Kidney (tissue), 13 donors: ENCODE measurements at regions not wholly inside any gene's neighbourhood (a gene's known extent, or its start where the extent isn't known, plus 50 kb on each side); places are given as distances from the start of the nearest gene placed in this dataset.

Experiments used
- DNase-seq, 5 donors: peaks; one replicate each; pipeline ENCODE4 v3.0.0-alpha.2; 2013 to 2020
- FAIRE-seq: peaks from 2 replicates; lab custom pipeline; 2012; peaks lifted over from hg19 to GRCh38; lab: Jason Lieb, UNC
- H3K27ac ChIP-seq, 2 donors: one replicate each; pipeline ENCODE4 v1.7.0; 2013; ENCODE audit warnings: low read depth in 2 of 2, low read length in 2 of 2, inconsistent platforms in 1 of 2
- H3K27me3 ChIP-seq: one replicate; pipeline ENCODE4 v1.7.1; 2013; ENCODE audit warnings: low read length, inconsistent platforms; ENCODE audit not compliant: control insufficient read depth, insufficient read depth
- H3K36me3 ChIP-seq, 3 donors: one replicate each; pipeline versions ENCODE4 v1.7.0 to v1.7.1; 2013; ENCODE audit warnings: low read length in 3 of 3, control low read depth in 1 of 3, inconsistent platforms in 1 of 3; ENCODE audit not compliant: insufficient read depth in 3 of 3, control insufficient read depth in 2 of 3
- H3K4me1 ChIP-seq, 3 donors: one replicate each; pipeline versions ENCODE4 v1.7.0 to v1.7.1; 2013; ENCODE audit warnings: low read length in 3 of 3, inconsistent platforms in 1 of 3, low read depth in 1 of 3; ENCODE audit not compliant: control insufficient read depth in 2 of 3, insufficient read depth in 2 of 3
- H3K4me3 ChIP-seq, 3 donors: one replicate each; pipeline versions ENCODE4 v1.7.0 to v1.8.1; 2013; ENCODE audit warnings: low read length in 3 of 3, control low read depth in 1 of 3, inconsistent platforms in 1 of 3
- H3K9ac ChIP-seq, 3 donors: one replicate each; pipeline versions ENCODE4 v1.7.0 to v1.7.1; 2013; ENCODE audit warnings: low read length in 3 of 3, control low read depth in 1 of 3, inconsistent platforms in 1 of 3
- H3K9me3 ChIP-seq, 3 donors: one replicate each; pipeline versions ENCODE4 v1.7.0 to v1.7.1; 2013; ENCODE audit warnings: low read length in 3 of 3, control low read depth in 1 of 3, inconsistent platforms in 1 of 3; ENCODE audit not compliant: control insufficient read depth in 2 of 3, insufficient read depth in 1 of 3
- intact Hi-C: fragments of 100-400 bp; cut with DNase I; formaldehyde crosslinking; loops from one replicate; pipeline ENCODE4 v1.11.1; 2022
- TF ChIP-seq, protein P1 (sequence below): IDR thresholded peaks from 3 replicates; pipeline ENCODE4 v1.5.1; 2012; ENCODE audit warnings: mild to moderate bottlenecking, moderate library complexity, borderline replicate concordance; ENCODE audit not compliant: insufficient read depth; ENCODE audit errors: extremely low read depth
- donor health status: control.
- donor health status: control.
- donor health status: control.
- donor health status: control.
- donor health status: control.
- donor health status: DM: yes; HTN: yes; CAD: no.
- donor health status: Normal renal cell carcinoma (clear cell type).

DNA sequence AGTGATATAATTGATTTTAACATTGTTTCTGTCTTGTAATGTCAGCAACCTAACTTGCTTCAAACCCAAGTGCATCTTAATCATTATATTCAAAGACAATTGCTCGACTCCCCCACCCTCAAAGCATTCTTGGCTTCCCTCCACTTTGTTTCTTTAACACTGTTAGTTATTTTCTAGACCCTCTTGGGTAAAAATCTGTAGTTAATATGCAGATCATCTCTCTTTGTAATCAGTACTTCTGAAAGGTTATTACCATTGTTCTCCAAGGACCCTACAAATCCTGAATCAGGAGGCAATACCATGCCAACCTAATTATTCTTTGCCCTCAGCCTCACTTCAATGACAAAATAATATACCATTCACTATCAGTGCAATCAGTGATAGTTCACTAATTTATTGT lies 1075.7 kb downstream of the AMY1C start:
- no peak for FAIRE-seq
- intact Hi-C loops: no loop called here
- H3K4me3 ChIP-seq: no peak overlapping the region
- H3K36me3 ChIP-seq: no peaks in the 10 kb centered on the region
- H3K27me3 ChIP-seq: no peaks in the 10 kb centered on the region
- TF ChIP-seq, protein P1, sequence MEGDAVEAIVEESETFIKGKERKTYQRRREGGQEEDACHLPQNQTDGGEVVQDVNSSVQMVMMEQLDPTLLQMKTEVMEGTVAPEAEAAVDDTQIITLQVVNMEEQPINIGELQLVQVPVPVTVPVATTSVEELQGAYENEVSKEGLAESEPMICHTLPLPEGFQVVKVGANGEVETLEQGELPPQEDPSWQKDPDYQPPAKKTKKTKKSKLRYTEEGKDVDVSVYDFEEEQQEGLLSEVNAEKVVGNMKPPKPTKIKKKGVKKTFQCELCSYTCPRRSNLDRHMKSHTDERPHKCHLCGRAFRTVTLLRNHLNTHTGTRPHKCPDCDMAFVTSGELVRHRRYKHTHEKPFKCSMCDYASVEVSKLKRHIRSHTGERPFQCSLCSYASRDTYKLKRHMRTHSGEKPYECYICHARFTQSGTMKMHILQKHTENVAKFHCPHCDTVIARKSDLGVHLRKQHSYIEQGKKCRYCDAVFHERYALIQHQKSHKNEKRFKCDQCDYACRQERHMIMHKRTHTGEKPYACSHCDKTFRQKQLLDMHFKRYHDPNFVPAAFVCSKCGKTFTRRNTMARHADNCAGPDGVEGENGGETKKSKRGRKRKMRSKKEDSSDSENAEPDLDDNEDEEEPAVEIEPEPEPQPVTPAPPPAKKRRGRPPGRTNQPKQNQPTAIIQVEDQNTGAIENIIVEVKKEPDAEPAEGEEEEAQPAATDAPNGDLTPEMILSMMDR: no peak
- no peak overlapping the region for H3K27ac ChIP-seq
- H3K9ac ChIP-seq: no peak overlapping the region
- no peak for DNase-seq
- no peaks in the 10 kb centered on the region for H3K9me3 ChIP-seq
- no peaks in the 10 kb centered on the region for H3K4me1 ChIP-seq

DNA sequence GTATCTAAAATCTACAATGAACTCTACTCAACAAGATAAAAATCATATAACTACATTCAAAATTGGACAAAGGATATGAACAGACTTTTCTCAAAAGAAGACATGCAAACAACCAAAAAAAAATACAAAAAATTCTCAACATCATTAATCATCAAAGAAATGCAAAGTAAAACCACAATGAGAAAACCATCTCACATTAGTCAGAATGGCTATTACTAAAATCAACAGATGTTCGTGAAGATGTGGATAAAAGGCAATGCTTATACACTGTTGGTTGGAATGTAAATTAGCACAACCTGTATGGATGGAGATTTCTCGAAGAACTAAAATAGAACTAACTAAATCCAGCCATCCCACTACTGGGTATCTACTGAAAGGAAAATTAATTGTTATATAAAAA lies 1080.8 kb downstream of the AMY1C start:
- intact Hi-C loops: no loop called here
- FAIRE-seq: no peak
- Histone ChIP-seq H3K9ac (no peak overlapping the region), H3K4me1 (no peaks in the 10 kb centered on the region), H3K9me3 (no peaks in the 10 kb centered on the region), H3K36me3 (no peaks in the 10 kb centered on the region), H3K27me3 (no peaks in the 10 kb centered on the region), H3K4me3 (no peak overlapping the region), H3K27ac (no peak overlapping the region)
- no peak for DNase-seq
- TF ChIP-seq, protein P1: no peak

DNA sequence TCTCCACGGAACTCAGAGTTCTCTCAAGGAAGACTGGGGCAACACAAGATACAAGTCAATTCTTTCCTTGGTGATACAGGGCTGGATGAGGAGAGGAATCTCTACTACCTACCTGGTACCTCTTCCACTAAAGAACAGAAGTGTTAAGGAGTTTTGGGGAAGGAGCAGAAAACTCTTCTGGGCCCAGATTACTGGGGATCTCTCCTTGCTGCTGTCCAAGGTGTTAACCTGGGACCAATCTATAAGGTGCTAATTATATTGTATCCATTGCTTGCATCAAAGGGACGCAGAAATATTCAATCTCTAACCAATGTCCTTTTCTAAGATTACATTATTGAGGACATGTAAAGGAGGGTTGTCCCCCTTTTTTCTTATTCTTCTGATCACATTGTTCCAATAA lies 1102.5 kb downstream of the AMY1C start:
- TF ChIP-seq, protein P1: no peak
- FAIRE-seq (no peak), DNase-seq (no peak)
- no peak overlapping the region for H3K9ac ChIP-seq
- no peaks in the 10 kb centered on the region for H3K36me3 ChIP-seq
- no peak overlapping the region for H3K27ac ChIP-seq
- no peaks in the 10 kb centered on the region for H3K4me1 ChIP-seq
- no peak overlapping the region for H3K4me3 ChIP-seq
- intact Hi-C loops: no loop called here
- H3K9me3 ChIP-seq: no peaks in the 10 kb centered on the region
- H3K27me3 ChIP-seq: no peaks in the 10 kb centered on the region

DNA sequence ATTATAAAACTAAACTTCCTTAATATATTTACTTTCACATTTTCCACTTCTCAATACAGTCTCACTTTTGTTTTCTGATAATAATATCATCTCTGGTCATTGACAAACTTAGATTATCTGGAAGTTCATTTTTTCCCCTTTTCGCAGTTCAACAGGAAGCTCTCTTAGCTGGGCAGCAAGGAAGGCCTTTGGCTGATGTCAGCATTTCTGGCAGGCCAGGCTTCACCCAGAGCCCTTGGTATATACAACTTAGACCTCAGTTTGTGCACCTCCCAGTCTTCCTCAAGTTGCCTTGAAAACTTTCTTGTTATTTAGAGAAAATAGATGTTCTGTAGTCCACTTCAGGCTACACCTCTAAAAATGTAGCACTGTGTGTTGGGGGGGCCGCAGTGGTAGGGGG lies 1103.6 kb downstream of the AMY1C start:
- Histone ChIP-seq H3K9ac (no peak overlapping the region), H3K27ac (no peak overlapping the region), H3K9me3 (no peaks in the 10 kb centered on the region), H3K4me3 (no peak overlapping the region), H3K4me1 (no peaks in the 10 kb centered on the region), H3K36me3 (no peaks in the 10 kb centered on the region), H3K27me3 (no peaks in the 10 kb centered on the region)
- DNase-seq (no peak), FAIRE-seq (no peak)
- intact Hi-C loops: no loop called here
- TF ChIP-seq, protein P1: no peak
